DMS 273 treated with DMSO at 0.1 percent for 48 hours (cell line): ENCODE measurements at regions not wholly inside any gene's neighbourhood (a gene's known extent, or its start where the extent isn't known, plus 50 kb on each side); places are given as distances from the start of the nearest gene placed in this dataset.
"Not testable (repeated sequence)": the region's sequence is repeated elsewhere in the genome, so short reads cannot be mapped to it uniquely, and the experiment has no call there.

Experiments used
- DNase-seq: peaks from one replicate; lab custom pipeline; 2025; lab: John Stamatoyannopoulos, UW

DNA sequence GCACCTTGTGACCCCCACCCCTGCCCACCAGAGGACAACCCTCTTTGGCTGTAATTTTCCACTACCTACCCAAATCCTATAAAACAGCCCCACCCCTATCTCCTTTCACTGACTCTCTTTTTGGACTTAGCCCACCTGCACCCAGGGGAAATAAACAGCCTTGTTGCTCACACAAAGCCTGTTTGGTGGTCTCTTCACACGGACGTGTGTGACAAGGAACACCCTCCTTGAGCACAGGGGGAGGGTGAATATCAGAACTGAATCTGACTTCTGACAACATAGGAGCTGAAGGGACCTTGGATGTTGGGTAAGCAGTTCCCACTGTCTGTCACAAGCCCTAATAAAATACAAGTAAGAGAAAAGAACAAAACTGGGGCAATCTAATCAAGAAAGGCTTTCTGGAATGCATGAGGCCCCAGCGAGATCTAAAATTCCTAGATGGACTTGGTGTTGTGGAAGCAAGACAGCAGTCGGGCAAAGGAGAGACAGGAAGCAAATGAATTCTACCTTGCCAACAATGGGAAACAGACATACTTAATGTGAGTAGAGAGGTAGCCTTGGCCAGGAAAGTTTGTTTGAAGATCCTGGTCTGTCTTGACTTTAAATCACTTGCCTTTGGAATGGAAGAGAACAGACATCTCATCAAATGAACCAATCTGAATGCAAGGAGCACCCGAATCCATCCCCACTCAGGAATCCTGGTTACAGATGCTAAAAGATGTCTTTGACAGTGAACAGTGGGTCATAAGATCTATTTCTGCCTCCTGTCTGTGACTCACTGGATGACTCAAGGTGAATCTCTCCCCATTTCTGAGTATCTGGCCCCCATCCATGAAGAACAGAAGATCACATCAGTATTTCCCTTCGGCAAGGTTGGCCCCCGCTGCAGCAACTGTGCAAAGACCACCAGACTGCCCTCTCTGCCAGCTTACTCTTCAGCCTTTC, 53.3 kb downstream of the OLFML3 start:
- no peak for DNase-seq

DNA sequence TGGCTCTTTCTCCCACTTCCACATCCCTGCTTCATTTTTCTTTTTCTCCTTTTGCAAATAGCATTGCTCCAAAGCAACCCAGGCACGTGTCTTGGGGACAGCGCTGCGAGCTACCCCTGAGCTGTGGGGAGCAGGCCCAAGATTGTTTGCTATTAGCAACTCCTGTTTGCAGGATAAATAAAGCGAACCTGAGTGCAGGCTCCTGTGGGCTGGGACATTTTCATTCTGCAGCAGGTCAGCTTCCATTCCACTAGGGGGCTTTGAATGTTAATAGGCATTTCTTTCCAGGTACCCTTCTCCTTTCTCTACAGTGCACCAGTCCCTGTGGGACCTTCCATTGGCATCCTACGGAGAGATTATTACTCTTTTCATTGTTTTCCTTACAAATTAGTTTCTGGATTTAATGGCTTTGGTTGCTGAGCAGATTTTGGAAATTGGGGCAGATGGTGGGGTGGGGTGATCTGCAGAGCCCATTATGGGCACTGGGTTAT, 54.0 kb downstream of the OLFML3 start:
- peak; percentile 6 for DNase-seq

DNA sequence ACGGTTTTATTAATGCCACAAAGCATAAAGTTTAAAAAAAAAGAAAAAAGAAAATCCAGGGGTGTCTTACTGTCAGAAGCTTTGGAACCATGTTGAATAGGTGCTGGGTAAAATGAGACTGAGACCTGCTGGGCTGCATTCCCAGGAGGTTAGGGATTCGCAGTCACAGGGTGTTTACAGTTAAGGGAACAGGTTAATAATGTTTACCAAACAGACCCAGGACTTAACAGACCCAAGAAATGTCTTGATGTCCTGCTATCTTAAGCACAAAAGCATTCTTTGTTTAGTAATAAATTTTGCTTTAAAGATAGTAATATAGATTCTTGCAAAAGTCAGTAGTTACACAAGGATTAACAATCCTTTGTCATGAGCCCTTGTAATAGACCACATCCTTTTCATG, 54.7 kb downstream of the OLFML3 start:
- DNase-seq: no peak

- DNase-seq: no peak
Measured at GRCh38 chr1:114034567-114035303, 55.5 kb downstream of the OLFML3 start.

DNA sequence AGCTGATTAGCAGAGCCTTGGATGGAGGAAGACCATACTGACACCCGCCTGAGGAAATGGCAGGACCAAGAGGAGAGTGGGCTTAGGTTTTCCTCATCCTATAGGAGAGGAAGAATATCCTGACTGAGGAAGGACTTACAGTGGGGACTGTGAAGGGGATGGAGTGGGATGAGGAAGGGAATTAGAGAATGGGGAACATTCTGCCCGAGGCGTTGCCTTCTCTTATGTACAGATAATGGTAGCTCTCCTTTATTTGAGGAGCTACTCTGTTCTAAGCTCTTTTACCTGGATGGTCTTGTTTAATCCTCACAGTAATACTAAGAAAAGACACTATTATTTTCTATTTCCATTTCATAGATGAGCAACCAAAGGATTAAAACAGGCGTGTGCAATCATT, 56.0 kb downstream of the OLFML3 start:
- no peak for DNase-seq

GRCh38 chr1:114036841-114037630, 57.8 kb downstream of the OLFML3 start:
- DNase-seq: not testable (repeated sequence)

DNA sequence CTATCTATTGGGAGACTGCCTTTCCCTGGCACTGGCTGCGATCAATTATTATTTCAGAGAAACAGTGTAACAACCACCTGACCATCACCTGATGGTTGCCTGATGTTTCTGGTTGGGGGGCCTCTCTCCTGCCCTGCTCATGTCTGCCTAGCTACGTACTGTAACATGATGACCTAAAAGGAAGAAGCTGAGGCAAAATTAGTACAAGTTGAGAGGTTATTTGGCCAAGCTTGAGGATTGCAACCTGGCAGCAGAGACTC, 58.3 kb downstream of the OLFML3 start:
- no peak for DNase-seq

GRCh38 chr1:114037962-114038816, 58.9 kb downstream of the OLFML3 start:
- no peak for DNase-seq
